ENCODE measurements at regions not wholly inside any gene's neighbourhood (a gene's known extent, or its start where the extent isn't known, plus 50 kb on each side); places are given as distances from the start of the nearest gene placed in this dataset.
A peak's percentile ranks its signal among the peaks of the same experiment; 100 is the strongest.

- DNase-seq: no peak
- Histone ChIP-seq H3K4me1 (peaks cover 0 to 65% (median 53%) of the 10 kb centered on the region in 4 donors), H3K36me3 (no peaks in the 10 kb centered on the region), H3K27me3 (no peaks in the 10 kb centered on the region), H3K4me3 (no peak overlapping the region), H3K9me3 (no peaks in the 10 kb centered on the region), H3K27ac (peak overlapping the region; percentile 28 to 56 (median 38))
- TF ChIP-seq CTCF (IDR thresholded peaks at IDR 0.05) (no peak), POLR2AphosphoS5 (IDR thresholded peaks at IDR 0.05) (peak in 2 of 4 donors; percentile 18 to 33)
- WGBS, 2 donors: 78 to 79% methylated on average over 6 of the region's 6 CpGs
- intact Hi-C loops (cut with DNase I): loop anchor here (10.0 kb wide), 1 partner anchor 155 kb away; the partner anchor contains the start of gene NRP1
Measured at GRCh38 chr10:33489501-33490176, 155.2 kb upstream of the NRP1 start.

DNA sequence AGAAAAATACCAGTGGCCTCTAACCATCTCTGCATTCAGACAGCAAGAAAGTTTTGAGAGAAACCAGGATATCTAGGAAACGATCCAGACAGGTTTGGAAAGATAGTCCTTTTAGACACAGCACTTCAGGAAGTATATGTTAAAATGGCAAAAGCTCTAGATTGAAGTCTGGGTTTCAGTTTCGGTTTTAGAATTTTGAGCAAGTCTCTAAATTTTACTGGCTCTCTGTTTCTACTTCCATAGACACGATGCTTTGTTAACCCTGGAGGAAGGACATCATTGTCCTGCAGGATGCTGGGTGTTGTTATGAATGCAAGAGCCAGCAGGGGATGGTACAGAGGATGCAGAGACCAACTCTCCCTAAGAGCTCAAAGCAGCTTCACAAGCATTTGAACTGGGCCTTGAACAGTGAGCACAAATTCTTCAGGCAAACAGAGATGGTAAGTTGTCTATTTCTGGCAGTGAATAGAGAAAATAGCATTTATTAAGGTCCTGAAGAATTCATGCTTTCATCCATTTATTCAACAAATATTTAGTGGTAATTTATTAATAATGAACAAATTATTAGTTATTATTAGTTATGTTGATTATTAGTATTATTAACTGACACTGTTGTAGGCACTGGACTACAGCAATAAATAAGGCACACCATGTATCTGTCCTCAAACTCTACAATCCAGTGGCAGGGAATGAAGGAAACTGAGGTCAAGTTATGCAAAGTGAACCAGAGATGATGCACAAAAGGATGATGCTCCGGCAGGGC is 152.7 kb upstream of the NRP1 start:
- Histone ChIP-seq H3K27ac (peak overlapping the region; percentile 8 to 64 (median 46)), H3K27me3 (no peaks in the 10 kb centered on the region), H3K9me3 (no peaks in the 10 kb centered on the region), H3K4me3 (peak overlapping the region in 2 of 4 donors; percentile 2 to 15), H3K36me3 (no peaks in the 10 kb centered on the region), H3K4me1 (peaks cover 0 to 57% (median 31%) of the 10 kb centered on the region in 4 donors)
- intact Hi-C loops (cut with DNase I): loop anchor here (10.0 kb wide), 1 partner anchor 152 kb away; the partner anchor contains the start of gene NRP1
- WGBS, 2 donors: 37 to 51% methylated on average over 4 of the region's 4 CpGs
- TF ChIP-seq POLR2A (IDR thresholded peaks at IDR 0.05): no peak
- no peak for TF ChIP-seq CTCF (IDR thresholded peaks at IDR 0.05)
- TF ChIP-seq POLR2AphosphoS5 (IDR thresholded peaks at IDR 0.05): peak; percentile 9 to 62 (median 56)
- no peak for TF ChIP-seq EP300 (IDR thresholded peaks at IDR 0.05)
- no peak for DNase-seq

GRCh38 chr10:33485276-33485675 is 150.8 kb upstream of the NRP1 start:
- 77 to 78% methylated on average over 3 of the region's 3 CpGs for WGBS, 2 donors
- no peak for TF ChIP-seq POLR2AphosphoS5 (IDR thresholded peaks at IDR 0.05)
- no peak for TF ChIP-seq POLR2A (IDR thresholded peaks at IDR 0.05)
- TF ChIP-seq CTCF (IDR thresholded peaks at IDR 0.05): no peak
- TF ChIP-seq EP300 (IDR thresholded peaks at IDR 0.05): no peak
- no peak overlapping the region for H3K4me3 ChIP-seq

DNA sequence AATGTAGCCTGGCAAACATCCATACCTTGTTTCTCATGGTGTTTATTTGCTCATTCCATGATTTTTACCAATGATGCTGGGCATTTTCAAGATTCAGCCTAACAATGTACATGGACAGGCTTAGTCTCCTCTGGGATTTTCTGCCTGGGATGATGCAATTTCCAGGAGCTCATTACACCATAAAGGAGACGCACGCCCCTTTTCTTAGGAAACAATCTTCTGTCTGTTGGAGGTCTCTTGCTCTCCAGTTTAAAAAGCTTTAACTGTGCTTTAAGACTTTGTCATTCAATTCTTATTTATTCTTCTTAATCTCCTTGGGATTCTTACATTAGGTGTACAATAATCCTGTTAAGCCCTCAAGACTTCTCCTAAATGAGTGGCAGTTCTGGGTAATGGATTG is 150.3 kb upstream of the NRP1 start:
- Histone ChIP-seq H3K27me3 (no peaks in the 10 kb centered on the region), H3K9me3 (no peaks in the 10 kb centered on the region), H3K4me3 (no peak overlapping the region), H3K36me3 (no peaks in the 10 kb centered on the region), H3K4me1 (peaks cover 0 to 40% (median 21%) of the 10 kb centered on the region in 4 donors), H3K27ac (no peak overlapping the region)
- intact Hi-C loops (cut with DNase I): loop anchor here (10.0 kb wide), 1 partner anchor 150 kb away; the partner anchor contains the start of gene NRP1
- WGBS, 2 donors: 61 to 65% methylated on average over 2 of the region's 2 CpGs
- TF ChIP-seq CTCF (IDR thresholded peaks at IDR 0.05) (no peak), EP300 (IDR thresholded peaks at IDR 0.05) (no peak), POLR2AphosphoS5 (IDR thresholded peaks at IDR 0.05) (no peak), POLR2A (IDR thresholded peaks at IDR 0.05) (no peak)
- no peak for DNase-seq

More at GRCh38 chr10:33485276-33485675, 150.8 kb upstream of the NRP1 start:
- Histone ChIP-seq H3K4me1 (peaks cover 0 to 45% (median 26%) of the 10 kb centered on the region in 4 donors), H3K36me3 (no peaks in the 10 kb centered on the region), H3K27ac (no peak overlapping the region), H3K9me3 (no peaks in the 10 kb centered on the region), H3K27me3 (no peaks in the 10 kb centered on the region)
- intact Hi-C loops (cut with DNase I): loop anchor here (10.0 kb wide), 1 partner anchor 150 kb away; the partner anchor contains the start of gene NRP1
- no peak for DNase-seq

Measured in sigmoid colon (tissue), 6 donors.